Panc1 (cell line): ENCODE measurements at regions not wholly inside any gene's neighbourhood (a gene's known extent, or its start where the extent isn't known, plus 50 kb on each side); places are given as distances from the start of the nearest gene placed in this dataset.

Source experiments
- ATAC-seq: fragments of 200-7000 bp; cut with Tn5 transposase; 2 replicates; pipeline ENCODE4 v1.9.1; 2020; ENCODE audit warnings: mild to moderate bottlenecking, moderate library complexity
- BruUV-seq: library from RNA; stranded (reverse); fragments of 400-500 nt; replicated peaks from 2 replicates; lab custom pipeline; 2021; lab: Mats Ljungman, UMichigan
- CTCF ChIA-PET: fragments of 300-600 bp; sonication (Branson Sonifier 250); formaldehyde crosslinking; loops from one replicate; lab custom pipeline; 2022; ENCODE audit warnings: antibody characterized with exemption; lab: Charles Lee
- POLR2A ChIA-PET: fragments of 300-600 bp; sonication (Branson Sonifier 250); formaldehyde crosslinking; loops from one replicate; lab custom pipeline; 2022; ENCODE audit warnings: antibody characterized with exemption; lab: Charles Lee
- DNase-seq: peaks from one replicate; pipeline ENCODE4 v3.0.0-alpha.2; 2010; ENCODE audit warnings: low read depth, low spot score
- H3K27ac ChIP-seq: 2 replicates; pipeline ENCODE4 v1.5.1; 2011; ENCODE audit warnings: mild to moderate bottlenecking, low read length, inconsistent platforms
- H3K27me3 ChIP-seq: fragments of 200-500 bp; sonication (Bioruptor generic); 2 replicates; pipeline ENCODE4 v1.6.0; 2014; ENCODE audit warnings: low read length, inconsistent platforms; ENCODE audit not compliant: control insufficient read depth, insufficient read depth
- H3K36me3 ChIP-seq: fragments of 200-500 bp; sonication (Bioruptor generic); 2 replicates; pipeline ENCODE4 v1.5.1; 2014; ENCODE audit warnings: inconsistent platforms, mild to moderate bottlenecking, low read length, moderate library complexity; ENCODE audit not compliant: control insufficient read depth, insufficient read depth
- H3K4me1 ChIP-seq: 2 replicates; pipeline ENCODE4 v1.5.1; 2011; ENCODE audit warnings: inconsistent platforms, mild to moderate bottlenecking, low read length, moderate library complexity; ENCODE audit not compliant: control insufficient read depth, insufficient read depth
- H3K4me3 ChIP-seq, 2 experiments: 2 replicates each; pipeline ENCODE4 v1.5.1; 2011 to 2012; ENCODE audit warnings: low read depth in 2 of 2, low read length in 2 of 2, mild to moderate bottlenecking in 2 of 2, inconsistent platforms in 1 of 2, moderate library complexity in 1 of 2
- H3K9me3 ChIP-seq: fragments of 200-500 bp; sonication (Bioruptor generic); 2 replicates; pipeline ENCODE4 v1.5.1; 2014; ENCODE audit warnings: low read depth, mild to moderate bottlenecking, inconsistent platforms, low read length, moderate library complexity; ENCODE audit not compliant: control insufficient read depth, insufficient read depth
- CTCF ChIP-seq: fragments of 450-650 bp; IDR thresholded peaks from 2 replicates; pipeline ENCODE4 v1.5.1; 2017; ENCODE audit warnings: mild to moderate bottlenecking
- POLR2AphosphoS5 ChIP-seq: IDR thresholded peaks from 2 replicates; pipeline ENCODE4 v1.6.1; 2012; ENCODE audit warnings: mild to moderate bottlenecking, low read depth, low read length, moderate library complexity
- SIN3A ChIP-seq: IDR thresholded peaks from 2 replicates; pipeline ENCODE4 v1.6.1; 2012; ENCODE audit warnings: low read depth, mild to moderate bottlenecking, low read length, moderate library complexity, borderline replicate concordance; ENCODE audit not compliant: insufficient read depth
- TCF7L2 ChIP-seq: IDR thresholded peaks from 2 replicates; pipeline ENCODE4 v1.6.1; 2011; ENCODE audit warnings: mild to moderate bottlenecking, low read depth, low read length, inconsistent platforms
- in situ Hi-C: cut with HindIII; loops from 2 replicates; pipeline ENCODE4 v1.10.0; 2016; ENCODE audit warnings: low sequenced_read_pairs, low pct_unique_long_range_greater_than_20kb
- intact Hi-C: fragments of 100-400 bp; cut with micrococcal nuclease; formaldehyde crosslinking; loops from one replicate; pipeline ENCODE4 v1.10.0; 2022; ENCODE audit not compliant: unreplicated experiment
- TF ChIP-seq, protein P1 (sequence below), 2 experiments: IDR thresholded peaks; 2 replicates each; pipeline ENCODE4 v1.6.1; 2011 to 2012; ENCODE audit warnings: low read depth in 2 of 2, control low read depth in 1 of 2, low read length in 1 of 2, mild to moderate bottlenecking in 1 of 2, moderate library complexity in 1 of 2; ENCODE audit not compliant: insufficient read depth in 1 of 2

GRCh38 chr15:94052711-94053110, 178.7 kb upstream of the MCTP2 start:
- TF ChIP-seq TCF7L2, result no peak
- TF ChIP-seq SIN3A, result no peak
- TF ChIP-seq POLR2AphosphoS5, result no peak
- TF ChIP-seq, protein P1, sequence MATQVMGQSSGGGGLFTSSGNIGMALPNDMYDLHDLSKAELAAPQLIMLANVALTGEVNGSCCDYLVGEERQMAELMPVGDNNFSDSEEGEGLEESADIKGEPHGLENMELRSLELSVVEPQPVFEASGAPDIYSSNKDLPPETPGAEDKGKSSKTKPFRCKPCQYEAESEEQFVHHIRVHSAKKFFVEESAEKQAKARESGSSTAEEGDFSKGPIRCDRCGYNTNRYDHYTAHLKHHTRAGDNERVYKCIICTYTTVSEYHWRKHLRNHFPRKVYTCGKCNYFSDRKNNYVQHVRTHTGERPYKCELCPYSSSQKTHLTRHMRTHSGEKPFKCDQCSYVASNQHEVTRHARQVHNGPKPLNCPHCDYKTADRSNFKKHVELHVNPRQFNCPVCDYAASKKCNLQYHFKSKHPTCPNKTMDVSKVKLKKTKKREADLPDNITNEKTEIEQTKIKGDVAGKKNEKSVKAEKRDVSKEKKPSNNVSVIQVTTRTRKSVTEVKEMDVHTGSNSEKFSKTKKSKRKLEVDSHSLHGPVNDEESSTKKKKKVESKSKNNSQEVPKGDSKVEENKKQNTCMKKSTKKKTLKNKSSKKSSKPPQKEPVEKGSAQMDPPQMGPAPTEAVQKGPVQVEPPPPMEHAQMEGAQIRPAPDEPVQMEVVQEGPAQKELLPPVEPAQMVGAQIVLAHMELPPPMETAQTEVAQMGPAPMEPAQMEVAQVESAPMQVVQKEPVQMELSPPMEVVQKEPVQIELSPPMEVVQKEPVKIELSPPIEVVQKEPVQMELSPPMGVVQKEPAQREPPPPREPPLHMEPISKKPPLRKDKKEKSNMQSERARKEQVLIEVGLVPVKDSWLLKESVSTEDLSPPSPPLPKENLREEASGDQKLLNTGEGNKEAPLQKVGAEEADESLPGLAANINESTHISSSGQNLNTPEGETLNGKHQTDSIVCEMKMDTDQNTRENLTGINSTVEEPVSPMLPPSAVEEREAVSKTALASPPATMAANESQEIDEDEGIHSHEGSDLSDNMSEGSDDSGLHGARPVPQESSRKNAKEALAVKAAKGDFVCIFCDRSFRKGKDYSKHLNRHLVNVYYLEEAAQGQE (IDR thresholded peaks at IDR 0.05; ENCODE audit: insufficient read depth in 1 of 2, low read depth in 2 of 2, low read length in 1 of 2), result no peak
- no peak for TF ChIP-seq CTCF
- H3K27me3 ChIP-seq, result no peaks in the 10 kb centered on the region
- CTCF ChIA-PET, result no interaction called here
- DNase-seq (no peak), ATAC-seq (no peak)
- POLR2A ChIA-PET, result no interaction called here
- in situ Hi-C loops, result no loop called here
- H3K27ac ChIP-seq, result no peak overlapping the region
- intact Hi-C loops, result no loop called here
- H3K9me3 ChIP-seq, result no peaks in the 10 kb centered on the region
- no peak overlapping the region for H3K4me3 ChIP-seq
- H3K4me1 ChIP-seq, result no peaks in the 10 kb centered on the region
- no peaks in the 10 kb centered on the region for H3K36me3 ChIP-seq
- no TSS peak for BruUV-seq

- in situ Hi-C loops, result no loop called here
- CTCF ChIA-PET, result no interaction called here
- POLR2A ChIA-PET, result no interaction called here
Observed at GRCh38 chr15:94047566-94047965, 183.8 kb upstream of the MCTP2 start.

More at GRCh38 chr15:94047566-94047965, 183.8 kb upstream of the MCTP2 start:
- Histone ChIP-seq H3K4me3 (no peak overlapping the region), H3K27ac (no peak overlapping the region), H3K4me1 (no peaks in the 10 kb centered on the region), H3K9me3 (no peaks in the 10 kb centered on the region), H3K27me3 (no peaks in the 10 kb centered on the region), H3K36me3 (no peaks in the 10 kb centered on the region)
- ATAC-seq, result no peak
- BruUV-seq, result no TSS peak
- DNase-seq, result no peak
- intact Hi-C loops, result no loop called here
- TF ChIP-seq SIN3A (no peak), CTCF (no peak), TCF7L2 (no peak), POLR2AphosphoS5 (no peak)
- TF ChIP-seq, protein P1 (IDR thresholded peaks at IDR 0.05; ENCODE audit: insufficient read depth in 1 of 2, low read depth in 2 of 2, low read length in 1 of 2), result no peak
